ENCODE measurements at regions not wholly inside any gene's neighbourhood (a gene's known extent, or its start where the extent isn't known, plus 50 kb on each side); places are given as distances from the start of the nearest gene placed in this dataset.

- in situ Hi-C loops (cut with MboI; ENCODE audit: low sequenced_read_pairs), result no loop called here
- H3K4me1 ChIP-seq (ENCODE audit: control insufficient read depth, insufficient read depth, low read length), result no peaks in the 10 kb centered on the region
- no peak overlapping the region for H3K9ac ChIP-seq (ENCODE audit: low read depth, low read length)
Observed at GRCh38 chr13:84684048-84684662, 801.9 kb upstream of the SLITRK1 start.

More at GRCh38 chr13:84684048-84684662, 801.9 kb upstream of the SLITRK1 start:
- Histone ChIP-seq H3K36me3 (ENCODE audit: control insufficient read depth, insufficient read depth, low read length) (no peaks in the 10 kb centered on the region), H4K8ac (ENCODE audit: low read depth in 2 of 2, low read length in 2 of 2) (no peak overlapping the region), H2AFZ (replicated peaks; ENCODE audit: low read length, poor library complexity) (no peak overlapping the region), H3K27me3 (ENCODE audit: control insufficient read depth, insufficient read depth, low read length) (no peaks in the 10 kb centered on the region), H3K79me1 (ENCODE audit: low read depth in 1 of 2, low read length in 2 of 2) (no peaks in the 10 kb centered on the region), H4K91ac (ENCODE audit: insufficient read depth, low read depth, low read length) (no peak overlapping the region), H4K5ac (ENCODE audit: low read depth, low read length) (no peak overlapping the region), H2BK5ac (ENCODE audit: low read depth, low read length, poor library complexity, severe bottlenecking) (no peak overlapping the region), H2BK20ac (ENCODE audit: low read depth, low read length) (no peak overlapping the region), H4K20me1 (ENCODE audit: insufficient read depth, low read length) (no peaks in the 10 kb centered on the region), H2AK5ac (ENCODE audit: low read depth, low read length) (no peak overlapping the region), H3K23ac (ENCODE audit: low read depth, low read length) (no peak overlapping the region), H3K9me3 (ENCODE audit: control insufficient read depth, insufficient read depth, low read length) (no peaks in the 10 kb centered on the region), H2BK120ac (ENCODE audit: low read depth, low read length) (no peak overlapping the region), H2BK15ac (ENCODE audit: low read depth, low read length) (no peak overlapping the region), H2AK9ac (replicated peaks; ENCODE audit: low read depth, low read length, poor library complexity) (no peak overlapping the region), H3K56ac (ENCODE audit: extremely low read depth, insufficient read depth, low read length) (no peak overlapping the region), H3K27ac (ENCODE audit: insufficient read depth, low read length) (no peak overlapping the region), H3K18ac (ENCODE audit: low read depth, low read length) (no peak overlapping the region), H3K4me3 (ENCODE audit: insufficient read depth, low read depth, low read length) (no peak overlapping the region), H3K9me1 (ENCODE audit: insufficient read depth, low read length) (no peaks in the 10 kb centered on the region), H3K4me2 (ENCODE audit: low read depth, low read length) (no peak overlapping the region), H3K14ac (replicated peaks; ENCODE audit: low read depth, low read length) (no peak overlapping the region), H3K4ac (ENCODE audit: low read depth, low read length) (no peak overlapping the region)
- POLR2A ChIA-PET (ENCODE audit: unreplicated experiment), result no interaction called here
- CTCF ChIA-PET, result no interaction called here
- TF ChIP-seq NFE2L2 (IDR thresholded peaks at IDR 0.05; ENCODE audit: low read depth, low read length), result no peak
- TF ChIP-seq FOS (IDR thresholded peaks at IDR 0.05; ENCODE audit: low read depth, low read length), result no peak
- no peak for ATAC-seq (ENCODE audit: low read depth)
- whole genome bisulfite sequencing, 2 experiments (ENCODE audit: extremely low coverage in 2 of 2, insufficient read length in 1 of 2), result no CpG with 5 or more reads among the region's 3 CpGs
- no TSS peak for BruUV-seq (replicated peaks)
- intact Hi-C loops (cut with micrococcal nuclease), result no loop called here
- DNase-seq, result no peak
- dilution Hi-C loops (cut with HindIII; ENCODE audit: low sequenced_read_pairs, unreplicated experiment), result no loop called here

All from IMR-90 (cell line).